ENCODE measurements at regions not wholly inside any gene's neighbourhood (a gene's known extent, or its start where the extent isn't known, plus 50 kb on each side); places are given as distances from the start of the nearest gene placed in this dataset.

DNA sequence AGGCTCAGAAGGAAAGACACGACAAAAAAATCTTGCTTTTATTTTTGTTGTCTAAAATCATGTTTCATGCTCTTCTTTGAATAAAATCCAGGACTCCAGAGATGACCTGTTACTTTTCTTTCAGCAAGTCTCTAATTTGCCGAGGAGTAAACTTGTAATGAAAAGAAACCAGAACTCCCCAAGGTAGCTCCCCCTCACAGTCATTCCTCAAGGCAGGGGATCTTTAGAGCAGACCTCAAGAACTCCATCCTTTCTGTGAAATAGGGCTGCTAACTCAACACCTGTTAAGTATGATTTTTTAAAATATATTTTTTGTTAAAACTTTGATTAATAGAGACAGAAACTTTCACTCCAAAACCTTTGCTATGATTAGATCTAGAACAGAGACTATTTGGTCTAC, 82.7 kb upstream of the ABCD3 start:
- no peak overlapping the region for H3K4me3 ChIP-seq (ENCODE audit: low read depth, low read length)
- in situ Hi-C loops (cut with HindIII; ENCODE audit: low sequenced_read_pairs), result loop anchor here (5.0 kb wide), 1 partner anchor 308 kb away; no protein-coding TSS in a partner anchor
- DNase-seq (ENCODE audit: low read depth), result no peak
- TF ChIP-seq, protein P1, sequence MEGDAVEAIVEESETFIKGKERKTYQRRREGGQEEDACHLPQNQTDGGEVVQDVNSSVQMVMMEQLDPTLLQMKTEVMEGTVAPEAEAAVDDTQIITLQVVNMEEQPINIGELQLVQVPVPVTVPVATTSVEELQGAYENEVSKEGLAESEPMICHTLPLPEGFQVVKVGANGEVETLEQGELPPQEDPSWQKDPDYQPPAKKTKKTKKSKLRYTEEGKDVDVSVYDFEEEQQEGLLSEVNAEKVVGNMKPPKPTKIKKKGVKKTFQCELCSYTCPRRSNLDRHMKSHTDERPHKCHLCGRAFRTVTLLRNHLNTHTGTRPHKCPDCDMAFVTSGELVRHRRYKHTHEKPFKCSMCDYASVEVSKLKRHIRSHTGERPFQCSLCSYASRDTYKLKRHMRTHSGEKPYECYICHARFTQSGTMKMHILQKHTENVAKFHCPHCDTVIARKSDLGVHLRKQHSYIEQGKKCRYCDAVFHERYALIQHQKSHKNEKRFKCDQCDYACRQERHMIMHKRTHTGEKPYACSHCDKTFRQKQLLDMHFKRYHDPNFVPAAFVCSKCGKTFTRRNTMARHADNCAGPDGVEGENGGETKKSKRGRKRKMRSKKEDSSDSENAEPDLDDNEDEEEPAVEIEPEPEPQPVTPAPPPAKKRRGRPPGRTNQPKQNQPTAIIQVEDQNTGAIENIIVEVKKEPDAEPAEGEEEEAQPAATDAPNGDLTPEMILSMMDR (IDR thresholded peaks at IDR 0.05; ENCODE audit: low read depth, low read length, missing control alignments), result no peak

DNA sequence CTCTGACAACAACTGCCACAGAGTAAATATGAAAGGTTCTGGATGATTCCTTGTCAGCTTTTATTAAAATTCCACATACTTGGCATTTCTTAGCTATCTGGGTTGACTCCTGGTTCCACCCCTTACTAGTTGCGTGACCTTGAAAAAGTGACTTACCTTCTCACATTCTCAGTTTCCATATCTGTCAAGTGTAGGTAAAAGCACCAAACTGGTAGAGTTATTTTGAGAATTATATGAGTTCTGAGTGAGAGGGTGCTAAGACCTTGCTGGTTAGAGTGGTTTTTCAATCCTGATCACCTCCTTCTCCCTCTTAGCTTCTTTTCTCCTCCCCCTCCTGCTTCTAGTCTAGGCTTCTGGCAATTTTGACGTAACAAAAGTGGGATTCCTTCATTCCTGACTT, 83.4 kb upstream of the ABCD3 start:
- in situ Hi-C loops (cut with HindIII; ENCODE audit: low sequenced_read_pairs), result loop anchor here (5.0 kb wide), 1 partner anchor 307 kb away; no protein-coding TSS in a partner anchor
- TF ChIP-seq, protein P1 (IDR thresholded peaks at IDR 0.05; ENCODE audit: low read depth, low read length, missing control alignments), result no peak
- DNase-seq (ENCODE audit: low read depth), result no peak
- H3K4me3 ChIP-seq (ENCODE audit: low read depth, low read length), result no peak overlapping the region

GRCh38 chr1:94332952-94333351, 85.2 kb upstream of the ABCD3 start:
- in situ Hi-C loops (cut with HindIII; ENCODE audit: low sequenced_read_pairs), result no loop called here
- no peak overlapping the region for H3K4me3 ChIP-seq (ENCODE audit: low read depth, low read length)
- TF ChIP-seq, protein P1 (IDR thresholded peaks at IDR 0.05; ENCODE audit: low read depth, low read length, missing control alignments), result no peak
- no peak for DNase-seq (ENCODE audit: low read depth)

DNA sequence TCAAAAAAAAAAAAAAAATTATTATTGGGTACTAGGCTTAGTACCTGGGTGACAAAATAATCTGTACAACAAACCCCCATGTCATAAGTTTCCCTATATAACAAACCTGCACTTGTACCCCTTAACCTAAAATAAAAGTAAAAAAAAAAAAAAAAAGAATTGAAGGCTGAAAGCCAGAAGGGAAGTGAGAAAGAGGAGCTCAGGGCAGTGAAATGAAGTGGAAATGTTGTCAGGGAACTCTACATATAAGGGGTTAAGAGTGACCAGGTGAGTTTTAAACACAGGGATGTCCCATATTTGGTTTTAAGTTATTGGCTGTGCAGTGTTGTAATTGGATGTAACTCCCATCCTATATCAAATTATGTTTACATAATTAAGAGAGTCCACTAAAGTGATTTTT, 85.7 kb upstream of the ABCD3 start:
- TF ChIP-seq, protein P1 (IDR thresholded peaks at IDR 0.05; ENCODE audit: low read depth, low read length, missing control alignments), result no peak
- H3K4me3 ChIP-seq (ENCODE audit: low read depth, low read length), result no peak overlapping the region
- in situ Hi-C loops (cut with HindIII; ENCODE audit: low sequenced_read_pairs), result no loop called here
- no peak for DNase-seq (ENCODE audit: low read depth)

DNA sequence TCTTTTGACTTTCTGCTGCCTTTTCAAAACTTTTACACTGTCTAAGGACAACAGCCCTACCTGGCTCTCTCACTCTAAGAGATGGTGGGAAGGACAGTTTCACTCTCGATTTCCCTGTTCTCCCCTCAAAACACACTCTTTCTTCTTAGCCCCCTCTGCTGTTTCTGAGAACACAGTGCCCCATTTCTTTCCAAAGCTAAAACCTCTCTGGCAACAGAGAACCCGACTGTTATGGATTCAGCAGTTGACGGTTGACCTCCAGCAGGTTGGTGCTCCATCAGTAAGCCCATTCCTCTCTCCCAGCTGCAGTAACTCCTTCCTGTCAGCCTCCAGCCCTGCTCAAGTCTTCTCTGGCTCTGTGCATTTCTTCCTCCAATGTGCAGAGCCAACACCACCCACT, 88.2 kb upstream of the ABCD3 start:
- TF ChIP-seq, protein P1 (IDR thresholded peaks at IDR 0.05; ENCODE audit: low read depth, low read length, missing control alignments), result peak; percentile 77
- in situ Hi-C loops (cut with HindIII; ENCODE audit: low sequenced_read_pairs), result loop anchor here (10.0 kb wide), 2 partner anchors 95 to 215 kb away; partner anchors contain the start of gene ARHGAP29
- DNase-seq (ENCODE audit: low read depth), result peak; percentile 53
- H3K4me3 ChIP-seq (ENCODE audit: low read depth, low read length), result no peak overlapping the region

- in situ Hi-C loops (cut with HindIII; ENCODE audit: low sequenced_read_pairs), result loop anchor here (10.0 kb wide), 2 partner anchors 94 to 214 kb away; partner anchors contain the start of gene ARHGAP29
- DNase-seq (ENCODE audit: low read depth), result no peak
- H3K4me3 ChIP-seq (ENCODE audit: low read depth, low read length), result no peak overlapping the region
- TF ChIP-seq, protein P1 (IDR thresholded peaks at IDR 0.05; ENCODE audit: low read depth, low read length, missing control alignments), result no peak
These were observed 88.9 kb upstream of the ABCD3 start for GRCh38 chr1:94329276-94329675.

Data from astrocyte of the cerebellum (primary cell).